Pancreas (tissue), 10 donors: ENCODE measurements at regions not wholly inside any gene's neighbourhood (a gene's known extent, or its start where the extent isn't known, plus 50 kb on each side); places are given as distances from the start of the nearest gene placed in this dataset.

Experiments
- ATAC-seq, 4 donors: fragments of 200-7000 bp; cut with Tn5 transposase; one replicate each; pipeline versions ENCODE4 v1.8.0 to v1.9.1; 2020; ENCODE audit warnings: mild to moderate bottlenecking in 4 of 4, moderate library complexity in 4 of 4
- DNase-seq, 6 donors: peaks; one replicate each; pipeline ENCODE4 v3.0.0-alpha.2; 2020
- FAIRE-seq: peaks from 2 replicates; lab custom pipeline; 2012; peaks lifted over from hg19 to GRCh38; lab: Jason Lieb, UNC
- H3K27ac ChIP-seq, 4 donors: fragments of 200-600 bp; sonication (generic); 1 replicate in 3 of 4; 2 replicates in 1 of 4; pipeline versions ENCODE4 v1.5.0 to v1.8.0; 2020
- H3K27me3 ChIP-seq, 4 donors: fragments of 200-600 bp; one replicate each; pipeline ENCODE4 v1.8.0; 2021
- H3K36me3 ChIP-seq, 3 donors: fragments of 200-600 bp; sonication (generic) in 1 of 3; one replicate each; pipeline versions ENCODE4 v1.5.0 to v1.8.0; 2020 to 2021
- H3K4me1 ChIP-seq, 3 donors: fragments of 200-600 bp; one replicate each; pipeline ENCODE4 v1.8.0; 2021
- H3K4me3 ChIP-seq, 4 donors: fragments of 200-600 bp; sonication (generic) in 2 of 4; one replicate each; pipeline versions ENCODE4 v1.5.0 to v1.8.0; 2020 to 2021
- H3K9me3 ChIP-seq, 4 donors: fragments of 200-600 bp; one replicate each; pipeline ENCODE4 v1.8.0; 2021
- CTCF ChIP-seq, 4 donors: fragments of 200-600 bp; sonication (generic) in 3 of 4; IDR thresholded peaks; one replicate each; pipeline versions ENCODE4 v1.5.0 to v1.8.0; 2021; ENCODE audit warnings: antibody characterized with exemption in 4 of 4
- WGBS, 2 donors: extraction: QIAGEN DNeasy Blood & Tissue Kit; methylation state at CpG; one replicate each; pipeline ENCODE4 v1.1.7; 2013; 5-methylcytosine and 5-hydroxymethylcytosine counted together
- intact Hi-C, 3 donors: fragments of 100-400 bp; cut with DNase I; formaldehyde crosslinking; loops; one replicate each; pipeline versions ENCODE4 v1.11.1 to v1.14.2; 2022
- donor health status: healthy with polysubstance abuse.
- donor health status: DM: no; HTN: no; CAD: no; lungs with moderate emphysema.
- donor health status: DM: no; HTN: no; CAD: no.
- donor health status: control.
- donor health status: control.
- donor health status: Bipolar disorder and iron deficiency.
- donor health status: DM: yes; HTN: yes; CAD: no.
- donor health status: DM: no; HTN: no; CAD: no.
- donor health status: DM: no; HTN: no; CAD: no.
- donor health status: DM: yes; HTN: yes; CAD: no.

- ATAC-seq (no peak), DNase-seq (no peak), FAIRE-seq (no peak)
- Histone ChIP-seq H3K36me3 (no peaks in the 10 kb centered on the region), H3K4me3 (no peak overlapping the region), H3K9me3 (no peaks in the 10 kb centered on the region), H3K27me3 (no peaks in the 10 kb centered on the region), H3K4me1 (no peaks in the 10 kb centered on the region), H3K27ac (no peak overlapping the region)
- 42 to 55% methylated on average over 7 of the region's 7 CpGs for WGBS, 2 donors
- TF ChIP-seq CTCF (IDR thresholded peaks at IDR 0.05), result no peak
- intact Hi-C loops, result no loop called here
Observed at GRCh38 chr20:56769921-56770600, 141.0 kb downstream of the TFAP2C start.

GRCh38 chr20:56773749-56774148 is 144.6 kb downstream of the TFAP2C start:
- intact Hi-C loops, result no loop called here
- Histone ChIP-seq H3K27me3 (peaks cover 0 to 5% (median 0%) of the 10 kb centered on the region in 4 donors), H3K4me1 (no peaks in the 10 kb centered on the region), H3K27ac (no peak overlapping the region), H3K36me3 (no peaks in the 10 kb centered on the region), H3K9me3 (no peaks in the 10 kb centered on the region), H3K4me3 (no peak overlapping the region)
- no peak for ATAC-seq
- FAIRE-seq, result no peak
- no peak for DNase-seq
- 78 to 83% methylated on average over 5 of the region's 5 CpGs for WGBS, 2 donors
- no peak for TF ChIP-seq CTCF (IDR thresholded peaks at IDR 0.05)

- WGBS, 2 donors, result 81 to 82% methylated on average over 5 of the region's 5 CpGs
- H3K9me3 ChIP-seq, result no peaks in the 10 kb centered on the region
- FAIRE-seq (no peak), ATAC-seq (no peak), DNase-seq (no peak)
- H3K27ac ChIP-seq, result no peak overlapping the region
- no peak overlapping the region for H3K4me3 ChIP-seq
- intact Hi-C loops, result no loop called here
- H3K36me3 ChIP-seq, result no peaks in the 10 kb centered on the region
- peaks cover 0 to 5% (median 0%) of the 10 kb centered on the region in 4 donors for H3K27me3 ChIP-seq
- TF ChIP-seq CTCF (IDR thresholded peaks at IDR 0.05), result no peak
- H3K4me1 ChIP-seq, result no peaks in the 10 kb centered on the region
Observed at GRCh38 chr20:56774873-56775272, 145.8 kb downstream of the TFAP2C start.

- intact Hi-C loops, result no loop called here
- FAIRE-seq (no peak), DNase-seq (no peak), ATAC-seq (no peak)
- no peak for TF ChIP-seq CTCF (IDR thresholded peaks at IDR 0.05)
- Histone ChIP-seq H3K27me3 (peaks cover 0 to 5% (median 0%) of the 10 kb centered on the region in 4 donors), H3K4me1 (no peaks in the 10 kb centered on the region), H3K27ac (no peak overlapping the region), H3K36me3 (no peaks in the 10 kb centered on the region), H3K4me3 (no peak overlapping the region), H3K9me3 (no peaks in the 10 kb centered on the region)
- 51 to 57% methylated on average over 9 of the region's 9 CpGs for WGBS, 2 donors
Observed at GRCh38 chr20:56776345-56776744, 147.2 kb downstream of the TFAP2C start.

- Histone ChIP-seq H3K4me3 (no peak overlapping the region), H3K4me1 (no peaks in the 10 kb centered on the region), H3K36me3 (no peaks in the 10 kb centered on the region), H3K27me3 (peaks cover 0 to 5% (median 0%) of the 10 kb centered on the region in 4 donors), H3K27ac (no peak overlapping the region), H3K9me3 (no peaks in the 10 kb centered on the region)
- 13 to 15% methylated on average over 8 of the region's 8 CpGs for WGBS, 2 donors
- ATAC-seq, result peak in 1 of 4 donors; percentile 28
- DNase-seq, result no peak
- no peak for FAIRE-seq
- intact Hi-C loops, result no loop called here
- no peak for TF ChIP-seq CTCF (IDR thresholded peaks at IDR 0.05)
Observed at GRCh38 chr20:56778765-56779195, 149.7 kb downstream of the TFAP2C start.
